GM12872 (cell line): ENCODE measurements at regions not wholly inside any gene's neighbourhood (a gene's known extent, or its start where the extent isn't known, plus 50 kb on each side); places are given as distances from the start of the nearest gene placed in this dataset.

Experiments
- CTCF ChIP-seq: IDR thresholded peaks from 3 replicates; pipeline ENCODE4 v1.5.1; 2011; ENCODE audit warnings: low read depth, mild to moderate bottlenecking, low read length, moderate library complexity; ENCODE audit not compliant: insufficient read depth

- TF ChIP-seq CTCF: no peak
Measured at GRCh38 chr3:181558870-181559269, 152.9 kb upstream of the SOX2 start.

GRCh38 chr3:181555681-181556080, 156.0 kb upstream of the SOX2 start:
- no peak for TF ChIP-seq CTCF

GRCh38 chr3:181554233-181554765, 157.4 kb upstream of the SOX2 start:
- no peak for TF ChIP-seq CTCF

- TF ChIP-seq CTCF: no peak
Measured at GRCh38 chr3:181549266-181549665, 162.5 kb upstream of the SOX2 start.

- no peak for TF ChIP-seq CTCF
Measured at GRCh38 chr3:181541414-181541813, 170.3 kb upstream of the SOX2 start.

GRCh38 chr3:181534781-181535221, 176.9 kb upstream of the SOX2 start:
- TF ChIP-seq CTCF: no peak

- TF ChIP-seq CTCF: no peak
Measured at GRCh38 chr3:181533811-181534210, 177.9 kb upstream of the SOX2 start.
